HG03060 (cell line): ENCODE measurements at regions not wholly inside any gene's neighbourhood (a gene's known extent, or its start where the extent isn't known, plus 50 kb on each side); places are given as distances from the start of the nearest gene placed in this dataset.
"Not testable (repeated sequence)": the region's sequence is repeated elsewhere in the genome, so short reads cannot be mapped to it uniquely, and the experiment has no call there.

Experiments
- ATAC-seq: cut with Tn5 transposase; IDR thresholded peaks from one replicate; pipeline ENCODE4 v1.9.1; 2021; ENCODE audit warnings: low read depth, moderate number of reproducible peaks; ENCODE audit not compliant: unreplicated experiment

- ATAC-seq, result not testable (repeated sequence)
These were observed 307.3 kb upstream of the CHRNA7 start for GRCh38 chr15:31723019-31723418.

GRCh38 chr15:31724903-31725302 lies 305.4 kb upstream of the CHRNA7 start:
- ATAC-seq, result not testable (repeated sequence)

- not testable (repeated sequence) for ATAC-seq
These were observed 304.7 kb upstream of the CHRNA7 start for GRCh38 chr15:31725619-31726018.

- ATAC-seq, result no peak
These were observed 302.7 kb upstream of the CHRNA7 start for GRCh38 chr15:31727612-31728011.

GRCh38 chr15:31732726-31733125 lies 297.6 kb upstream of the CHRNA7 start:
- ATAC-seq, result no peak

- no peak for ATAC-seq
These were observed 296.9 kb upstream of the CHRNA7 start for GRCh38 chr15:31733424-31733823.

GRCh38 chr15:31740203-31740602 lies 290.1 kb upstream of the CHRNA7 start:
- ATAC-seq, result no peak

- ATAC-seq, result no peak
These were observed 284.5 kb upstream of the CHRNA7 start for GRCh38 chr15:31745841-31746240.

- no peak for ATAC-seq
These were observed 278.1 kb upstream of the CHRNA7 start for GRCh38 chr15:31752065-31752762.

- no peak for ATAC-seq
These were observed 277.4 kb upstream of the CHRNA7 start for GRCh38 chr15:31752905-31753304.

GRCh38 chr15:31758126-31758525 lies 272.2 kb upstream of the CHRNA7 start:
- no peak for ATAC-seq

- ATAC-seq, result no peak
These were observed 262.3 kb upstream of the CHRNA7 start for GRCh38 chr15:31768055-31768454.

GRCh38 chr15:31774045-31774444 lies 256.3 kb upstream of the CHRNA7 start:
- no peak for ATAC-seq

- ATAC-seq, result no peak
These were observed 254.3 kb upstream of the CHRNA7 start for GRCh38 chr15:31776039-31776438.

GRCh38 chr15:31781261-31781660 lies 249.1 kb upstream of the CHRNA7 start:
- no peak for ATAC-seq

- ATAC-seq, result no peak
These were observed 248.1 kb upstream of the CHRNA7 start for GRCh38 chr15:31782016-31782783.

GRCh38 chr15:31782951-31783350 lies 247.4 kb upstream of the CHRNA7 start:
- ATAC-seq, result no peak

- no peak for ATAC-seq
These were observed 244.0 kb upstream of the CHRNA7 start for GRCh38 chr15:31786360-31786759.

GRCh38 chr15:31788104-31788503 lies 242.2 kb upstream of the CHRNA7 start:
- no peak for ATAC-seq

GRCh38 chr15:31792611-31793199 lies 237.6 kb upstream of the CHRNA7 start:
- no peak for ATAC-seq

- no peak for ATAC-seq
These were observed 231.0 kb upstream of the CHRNA7 start for GRCh38 chr15:31799319-31799714.
